ENCODE measurements at regions not wholly inside any gene's neighbourhood (a gene's known extent, or its start where the extent isn't known, plus 50 kb on each side); places are given as distances from the start of the nearest gene placed in this dataset.

GRCh38 chr9:82558855-82559630, 503.9 kb downstream of the RASEF start:
- no peak for TF ChIP-seq SUZ12 (IDR thresholded peaks at IDR 0.05; ENCODE audit: extremely low read depth, insufficient read depth, insufficient read length)
- TF ChIP-seq ZNF274 (IDR thresholded peaks at IDR 0.05; ENCODE audit: low read depth, low read length), result no peak
- TF ChIP-seq YY1 (IDR thresholded peaks at IDR 0.05; ENCODE audit: insufficient read depth, insufficient read length), result no peak
- 0 out of 2 replicates have a peak, but pooled peaks cover 3% of the 10 kb centered on the region for H3K9me3 ChIP-seq (ENCODE audit: insufficient read depth, low read length)
- no peak overlapping the region for H3K4me3 ChIP-seq (ENCODE audit: insufficient read length, low read depth)
- H3K4me1 ChIP-seq (ENCODE audit: insufficient read depth, insufficient read length), result no peaks in the 10 kb centered on the region
- H3K9ac ChIP-seq (ENCODE audit: insufficient read length, low read depth), result no peak overlapping the region
- no peaks in the 10 kb centered on the region for H3K36me3 ChIP-seq (ENCODE audit: insufficient read depth, insufficient read length, low read length)
- DNase-seq (ENCODE audit: low read depth, low spot score), result no peak
- H3K27me3 ChIP-seq (ENCODE audit: insufficient read depth, insufficient read length), result no peaks in the 10 kb centered on the region

GRCh38 chr9:82560036-82560435, 502.9 kb downstream of the RASEF start:
- no peaks in the 10 kb centered on the region for H3K27me3 ChIP-seq (ENCODE audit: insufficient read depth, insufficient read length)
- H3K36me3 ChIP-seq (ENCODE audit: insufficient read depth, insufficient read length, low read length), result no peaks in the 10 kb centered on the region
- no peak overlapping the region for H3K9ac ChIP-seq (ENCODE audit: insufficient read length, low read depth)
- no peak overlapping the region for H3K4me3 ChIP-seq (ENCODE audit: insufficient read length, low read depth)
- H3K9me3 ChIP-seq (ENCODE audit: insufficient read depth, low read length), result no peaks in the 10 kb centered on the region
- no peaks in the 10 kb centered on the region for H3K4me1 ChIP-seq (ENCODE audit: insufficient read depth, insufficient read length)
- TF ChIP-seq SUZ12 (IDR thresholded peaks at IDR 0.05; ENCODE audit: extremely low read depth, insufficient read depth, insufficient read length) (no peak), YY1 (IDR thresholded peaks at IDR 0.05; ENCODE audit: insufficient read depth, insufficient read length) (no peak), ZNF274 (IDR thresholded peaks at IDR 0.05; ENCODE audit: low read depth, low read length) (no peak)
- no peak for DNase-seq (ENCODE audit: low read depth, low spot score)

- TF ChIP-seq ZNF274 (IDR thresholded peaks at IDR 0.05; ENCODE audit: low read depth, low read length) (no peak), SUZ12 (IDR thresholded peaks at IDR 0.05; ENCODE audit: extremely low read depth, insufficient read depth, insufficient read length) (no peak), YY1 (IDR thresholded peaks at IDR 0.05; ENCODE audit: insufficient read depth, insufficient read length) (no peak)
- no peaks in the 10 kb centered on the region for H3K4me1 ChIP-seq (ENCODE audit: insufficient read depth, insufficient read length)
- no peaks in the 10 kb centered on the region for H3K9me3 ChIP-seq (ENCODE audit: insufficient read depth, low read length)
- H3K9ac ChIP-seq (ENCODE audit: insufficient read length, low read depth), result no peak overlapping the region
- H3K27me3 ChIP-seq (ENCODE audit: insufficient read depth, insufficient read length), result no peaks in the 10 kb centered on the region
- no peaks in the 10 kb centered on the region for H3K36me3 ChIP-seq (ENCODE audit: insufficient read depth, insufficient read length, low read length)
- DNase-seq (ENCODE audit: low read depth, low spot score), result no peak
- H3K4me3 ChIP-seq (ENCODE audit: insufficient read length, low read depth), result no peak overlapping the region
These were observed 502.5 kb downstream of the RASEF start for GRCh38 chr9:82560457-82560904.

- no peak for DNase-seq (ENCODE audit: low read depth, low spot score)
- Histone ChIP-seq H3K4me1 (ENCODE audit: insufficient read depth, insufficient read length) (no peaks in the 10 kb centered on the region), H3K4me3 (ENCODE audit: insufficient read length, low read depth) (no peak overlapping the region), H3K9ac (ENCODE audit: insufficient read length, low read depth) (no peak overlapping the region), H3K9me3 (ENCODE audit: insufficient read depth, low read length) (no peaks in the 10 kb centered on the region), H3K36me3 (ENCODE audit: insufficient read depth, insufficient read length, low read length) (no peaks in the 10 kb centered on the region), H3K27me3 (ENCODE audit: insufficient read depth, insufficient read length) (no peaks in the 10 kb centered on the region)
- TF ChIP-seq YY1 (IDR thresholded peaks at IDR 0.05; ENCODE audit: insufficient read depth, insufficient read length) (no peak), ZNF274 (IDR thresholded peaks at IDR 0.05; ENCODE audit: low read depth, low read length) (no peak), SUZ12 (IDR thresholded peaks at IDR 0.05; ENCODE audit: extremely low read depth, insufficient read depth, insufficient read length) (no peak)
These were observed 499.8 kb downstream of the RASEF start for GRCh38 chr9:82563094-82563493.

- no peak for DNase-seq (ENCODE audit: low read depth, low spot score)
- no peak overlapping the region for H3K4me3 ChIP-seq (ENCODE audit: insufficient read length, low read depth)
- H3K27me3 ChIP-seq (ENCODE audit: insufficient read depth, insufficient read length), result no peaks in the 10 kb centered on the region
- H3K36me3 ChIP-seq (ENCODE audit: insufficient read depth, insufficient read length, low read length), result no peaks in the 10 kb centered on the region
- no peaks in the 10 kb centered on the region for H3K9me3 ChIP-seq (ENCODE audit: insufficient read depth, low read length)
- no peaks in the 10 kb centered on the region for H3K4me1 ChIP-seq (ENCODE audit: insufficient read depth, insufficient read length)
- no peak for TF ChIP-seq SUZ12 (IDR thresholded peaks at IDR 0.05; ENCODE audit: extremely low read depth, insufficient read depth, insufficient read length)
- TF ChIP-seq ZNF274 (IDR thresholded peaks at IDR 0.05; ENCODE audit: low read depth, low read length), result no peak
- TF ChIP-seq YY1 (IDR thresholded peaks at IDR 0.05; ENCODE audit: insufficient read depth, insufficient read length), result no peak
- H3K9ac ChIP-seq (ENCODE audit: insufficient read length, low read depth), result no peak overlapping the region
These were observed 499.1 kb downstream of the RASEF start for GRCh38 chr9:82563841-82564240.

GRCh38 chr9:82565188-82565969, 497.6 kb downstream of the RASEF start:
- Histone ChIP-seq H3K36me3 (ENCODE audit: insufficient read depth, insufficient read length, low read length) (no peaks in the 10 kb centered on the region), H3K4me3 (ENCODE audit: insufficient read length, low read depth) (no peak overlapping the region), H3K4me1 (ENCODE audit: insufficient read depth, insufficient read length) (no peaks in the 10 kb centered on the region), H3K27me3 (ENCODE audit: insufficient read depth, insufficient read length) (no peaks in the 10 kb centered on the region), H3K9me3 (ENCODE audit: insufficient read depth, low read length) (no peaks in the 10 kb centered on the region), H3K9ac (ENCODE audit: insufficient read length, low read depth) (no peak overlapping the region)
- DNase-seq (ENCODE audit: low read depth, low spot score), result no peak
- TF ChIP-seq YY1 (IDR thresholded peaks at IDR 0.05; ENCODE audit: insufficient read depth, insufficient read length), result no peak
- no peak for TF ChIP-seq ZNF274 (IDR thresholded peaks at IDR 0.05; ENCODE audit: low read depth, low read length)
- TF ChIP-seq SUZ12 (IDR thresholded peaks at IDR 0.05; ENCODE audit: extremely low read depth, insufficient read depth, insufficient read length), result no peak

GRCh38 chr9:82567953-82568352, 495.0 kb downstream of the RASEF start:
- Histone ChIP-seq H3K27me3 (ENCODE audit: insufficient read depth, insufficient read length) (no peaks in the 10 kb centered on the region), H3K36me3 (ENCODE audit: insufficient read depth, insufficient read length, low read length) (no peaks in the 10 kb centered on the region), H3K4me1 (ENCODE audit: insufficient read depth, insufficient read length) (no peaks in the 10 kb centered on the region), H3K9me3 (ENCODE audit: insufficient read depth, low read length) (no peaks in the 10 kb centered on the region), H3K9ac (ENCODE audit: insufficient read length, low read depth) (no peak overlapping the region), H3K4me3 (ENCODE audit: insufficient read length, low read depth) (no peak overlapping the region)
- no peak for TF ChIP-seq SUZ12 (IDR thresholded peaks at IDR 0.05; ENCODE audit: extremely low read depth, insufficient read depth, insufficient read length)
- no peak for TF ChIP-seq ZNF274 (IDR thresholded peaks at IDR 0.05; ENCODE audit: low read depth, low read length)
- no peak for DNase-seq (ENCODE audit: low read depth, low spot score)
